AG04450 (cell line): ENCODE measurements at regions not wholly inside any gene's neighbourhood (a gene's known extent, or its start where the extent isn't known, plus 50 kb on each side); places are given as distances from the start of the nearest gene placed in this dataset.

ENCODE experiments used
- CTCF ChIA-PET: fragments of 300-600, 350-600 bp; formaldehyde crosslinking; extraction: SDS; loops from one replicate; lab custom pipeline; 2022; ENCODE audit warnings: antibody characterized with exemption, inconsistent platforms; lab: Charles Lee
- POLR2A ChIA-PET: fragments of 350-600 bp; formaldehyde crosslinking; extraction: SDS; loops from one replicate; lab custom pipeline; 2021; ENCODE audit warnings: antibody characterized with exemption, inconsistent platforms; lab: Yijun Ruan, JAX
- DNase-seq: peaks from one replicate; pipeline ENCODE4 v3.0.0-alpha.2; 2011; ENCODE audit warnings: low read depth, low spot score
- H3K27ac ChIP-seq: one replicate; pipeline ENCODE4 v1.5.1; 2012; ENCODE audit warnings: low read depth, low read length, control low read depth
- H3K27me3 ChIP-seq: one replicate; pipeline ENCODE4 v1.6.0; 2012; ENCODE audit warnings: low read length; ENCODE audit not compliant: control insufficient read depth, insufficient read depth
- H3K4me3 ChIP-seq: 2 replicates; pipeline ENCODE4 v1.5.1; 2011; ENCODE audit warnings: mild to moderate bottlenecking, low read depth, low read length, control low read depth
- H3K9me3 ChIP-seq: 2 replicates; pipeline ENCODE4 v1.5.1; 2012; ENCODE audit warnings: low read length; ENCODE audit not compliant: control insufficient read depth, insufficient read depth
- CTCF ChIP-seq: IDR thresholded peaks from 2 replicates; pipeline ENCODE4 v1.5.1; 2011; ENCODE audit warnings: low read depth, low read length, control low read depth, inconsistent platforms

GRCh38 chr15:100718075-100718980 lies 115.9 kb downstream of the ASB7 start:
- POLR2A ChIA-PET, result no interaction called here
- CTCF ChIA-PET, result interaction anchor here (0.8 to 1.0 kb wide), 2 partner anchors 7 to 46 kb away, joined by 4 to 7 read pairs; no protein-coding TSS in a partner anchor
- no peak overlapping the region for H3K4me3 ChIP-seq
- no peaks in the 10 kb centered on the region for H3K27me3 ChIP-seq
- no peak for TF ChIP-seq CTCF
- H3K9me3 ChIP-seq, result no peaks in the 10 kb centered on the region; the same call in 1 of the 2 replicates
- H3K27ac ChIP-seq, result no peak overlapping the region
- DNase-seq, result no peak

- DNase-seq, result no peak
- ChIA-PET POLR2A (interaction anchor here (1.5 to 1.9 kb wide), 2 partner anchors 39 to 52 kb away, joined by 4 to 13 read pairs; no protein-coding TSS in a partner anchor), CTCF (interaction anchor here (1.5 kb wide), 1 partner anchor 197 kb away, joined by 4 read pairs; no protein-coding TSS in a partner anchor)
- no peaks in the 10 kb centered on the region; the same call in 1 of the 2 replicates for H3K9me3 ChIP-seq
- H3K27ac ChIP-seq, result peak overlapping the region; percentile 82
- TF ChIP-seq CTCF, result no peak
- H3K27me3 ChIP-seq, result no peaks in the 10 kb centered on the region
- H3K4me3 ChIP-seq, result no peak overlapping the region
These were observed 118.1 kb downstream of the ASB7 start for GRCh38 chr15:100720406-100720967.

GRCh38 chr15:100721758-100722550 lies 119.6 kb downstream of the ASB7 start:
- CTCF ChIA-PET, result interaction anchor here (1.2 to 1.5 kb wide), 3 partner anchors 50 to 196 kb away, joined by 3 to 9 read pairs (median 4); no protein-coding TSS in a partner anchor
- Histone ChIP-seq H3K9me3 (no peaks in the 10 kb centered on the region; the same call in 1 of the 2 replicates), H3K27ac (peak overlapping the region; percentile 98), H3K4me3 (peak overlapping the region; percentile 25; the same call in 1 of the 2 replicates), H3K27me3 (no peaks in the 10 kb centered on the region)
- POLR2A ChIA-PET, result interaction anchor here (0.7 to 1.9 kb wide), 7 partner anchors 11 to 1950 kb away, joined by 3 to 13 read pairs (median 3); partner anchors contain the start of gene ALDH1A3
- DNase-seq, result peak; percentile 97
- TF ChIP-seq CTCF, result no peak

- CTCF ChIA-PET, result no interaction called here
- Histone ChIP-seq H3K27me3 (no peaks in the 10 kb centered on the region), H3K9me3 (peaks cover 3% of the 10 kb centered on the region; the same call in 1 of the 2 replicates), H3K4me3 (no peak overlapping the region), H3K27ac (peak overlapping the region; percentile 87)
- POLR2A ChIA-PET, result interaction anchor here (0.7 to 1.9 kb wide), 3 partner anchors 10 to 115 kb away, joined by 3 to 13 read pairs (median 6); no protein-coding TSS in a partner anchor
- no peak for DNase-seq
- TF ChIP-seq CTCF, result no peak
These were observed 120.3 kb downstream of the ASB7 start for GRCh38 chr15:100722551-100723314.
